A549 (cell line): ENCODE measurements at regions not wholly inside any gene's neighbourhood (a gene's known extent, or its start where the extent isn't known, plus 50 kb on each side); places are given as distances from the start of the nearest gene placed in this dataset.

Source experiments
- ATAC-seq, 2 experiments: fragments of 200-7000 bp in 1 of 2; fragments of >200 bp in 1 of 2; cut with Nextera tagmentation in 1 of 2; cut with Tn5 transposase in 1 of 2; 3 replicates each; pipeline versions ENCODE4 v1.8.0 to v1.9.1; 2018 to 2020; ENCODE audit warnings: mild to moderate bottlenecking in 1 of 2, moderate library complexity in 1 of 2
- CTCF ChIA-PET: fragments of 300-600 bp; sonication (Branson Sonifier 250); formaldehyde crosslinking; extraction: SDS; loops from one replicate; lab custom pipeline; 2021; ENCODE audit warnings: antibody characterized with exemption, inconsistent platforms; lab: Yijun Ruan, JAX
- POLR2A ChIA-PET: fragments of 350-600 bp; formaldehyde crosslinking; extraction: SDS; loops from one replicate; lab custom pipeline; 2021; ENCODE audit warnings: antibody characterized with exemption, inconsistent platforms; lab: Yijun Ruan, JAX
- DNase-seq, 2 experiments: peaks; one replicate each; pipeline versions ENCODE4 v3.0.0 to v3.0.0-alpha.2; 2011 to 2016; ENCODE audit warnings: low read depth in 1 of 2, low spot score in 1 of 2
- FAIRE-seq: peaks from 2 replicates; lab custom pipeline; 2011; peaks lifted over from hg19 to GRCh38; lab: Jason Lieb, UNC
- H3K27ac ChIP-seq, 2 experiments: fragments of >200 bp; sonication (Bioruptor Twin); formaldehyde crosslinking; 3 replicates each; pipeline ENCODE4 v1.5.1; 2016 to 2017
- H3K4me1 ChIP-seq: fragments of >200 bp; sonication (Bioruptor Twin); formaldehyde crosslinking; 3 replicates; pipeline ENCODE4 v1.6.1; 2016
- H3K4me2 ChIP-seq: fragments of >200 bp; sonication (Bioruptor Twin); formaldehyde crosslinking; 3 replicates; pipeline ENCODE4 v1.6.1; 2016
- H3K4me3 ChIP-seq: fragments of >200 bp; sonication (Bioruptor Twin); formaldehyde crosslinking; 3 replicates; pipeline ENCODE4 v1.5.1; 2016
- H3K9me3 ChIP-seq: fragments of >200 bp; sonication (Bioruptor Twin); formaldehyde crosslinking; 3 replicates; pipeline ENCODE4 v1.6.1; 2016
- CEBPB ChIP-seq, 2 experiments: fragments of >200 bp in 1 of 2; sonication (Bioruptor Twin) in 1 of 2; formaldehyde crosslinking in 1 of 2; IDR thresholded peaks; 2 replicates each; pipeline ENCODE4 v1.6.1; 2012 to 2016
- CHD4 ChIP-seq: fragments of 200-600 bp; sonication (generic); IDR thresholded peaks from 2 replicates; pipeline ENCODE4 v1.6.1; 2016; ENCODE audit warnings: antibody characterized with exemption, mild to moderate bottlenecking, borderline replicate concordance
- EHF ChIP-seq: fragments of 250-450 bp; sonication (Bioruptor Pico); IDR thresholded peaks from 2 replicates; pipeline ENCODE4 v1.5.0; 2020; ENCODE audit warnings: mild to moderate bottlenecking
- ESRRA ChIP-seq: fragments of 150-350 bp; IDR thresholded peaks from 2 replicates; pipeline ENCODE4 v1.6.1; 2014; ENCODE audit warnings: mild to moderate bottlenecking, low read length, borderline replicate concordance
- FOSB ChIP-seq: fragments of 250-450 bp; sonication (Bioruptor Pico); IDR thresholded peaks from 2 replicates; pipeline ENCODE4 v1.5.0; 2020; ENCODE audit warnings: mild to moderate bottlenecking, moderate library complexity
- FOXS1 ChIP-seq: fragments of 250-450 bp; sonication (Bioruptor Pico); IDR thresholded peaks from 2 replicates; pipeline ENCODE4 v1.5.0; 2020; ENCODE audit warnings: mild to moderate bottlenecking, moderate library complexity
- HEYL ChIP-seq: fragments of 250-450 bp; sonication (Bioruptor Pico); IDR thresholded peaks from 2 replicates; pipeline ENCODE4 v1.8.0; 2021; ENCODE audit warnings: mild to moderate bottlenecking, moderate library complexity
- HOXB13 ChIP-seq: fragments of 250-450 bp; sonication (Bioruptor Pico); IDR thresholded peaks from 2 replicates; pipeline ENCODE4 v1.5.0; 2020; ENCODE audit warnings: low read depth, mild to moderate bottlenecking, moderate library complexity
- JUNB ChIP-seq: fragments of >200 bp; sonication (Bioruptor Twin); formaldehyde crosslinking; IDR thresholded peaks from 2 replicates; pipeline ENCODE4 v1.6.1; 2016
- MAFK ChIP-seq: fragments of 450-650 bp; IDR thresholded peaks from 2 replicates; pipeline ENCODE4 v1.6.1; 2014; ENCODE audit not compliant: partially characterized antibody
- MAZ ChIP-seq: fragments of 150-350 bp; IDR thresholded peaks from 2 replicates; pipeline ENCODE4 v1.6.1; 2014; ENCODE audit warnings: antibody characterized with exemption, low read depth, low read length, borderline replicate concordance
- MYC ChIP-seq: IDR thresholded peaks from 2 replicates; pipeline ENCODE4 v1.6.1; 2012; ENCODE audit warnings: mild to moderate bottlenecking, inconsistent platforms, low read length, improper control_type of control experiment, borderline replicate concordance
- NPAS2 ChIP-seq: fragments of 250-450 bp; sonication (Bioruptor Pico); IDR thresholded peaks from 2 replicates; pipeline ENCODE4 v1.8.0; 2022; ENCODE audit warnings: mild to moderate bottlenecking, moderate library complexity, borderline replicate concordance
- POLR2A ChIP-seq: IDR thresholded peaks from 2 replicates; pipeline ENCODE4 v1.6.1; 2012; ENCODE audit warnings: mild to moderate bottlenecking, low read length
- RAD21 ChIP-seq, 2 experiments: fragments of >200 bp in 1 of 2; sonication (Bioruptor Twin) in 1 of 2; formaldehyde crosslinking in 1 of 2; IDR thresholded peaks in 1 of 2; conservative IDR thresholded peaks in 1 of 2; 2 replicates in 1 of 2; 3 replicates in 1 of 2; pipeline ENCODE4 v1.6.1; 2012 to 2018; ENCODE audit warnings: inconsistent platforms in 1 of 2
- RARB ChIP-seq: fragments of 250-450 bp; sonication (Bioruptor Pico); IDR thresholded peaks from 2 replicates; pipeline ENCODE4 v1.8.0; 2021; ENCODE audit warnings: mild to moderate bottlenecking, moderate library complexity
- RNF2 ChIP-seq: fragments of 200-600 bp; sonication (generic); IDR thresholded peaks from 2 replicates; pipeline ENCODE4 v1.6.1; 2016; ENCODE audit warnings: low read depth, mild to moderate bottlenecking, antibody characterized with exemption, moderate library complexity, borderline replicate concordance
- ZNF302 ChIP-seq: fragments of 250-450 bp; sonication (Bioruptor Pico); IDR thresholded peaks from 2 replicates; pipeline ENCODE4 v1.9.0; 2021; ENCODE audit warnings: inconsistent platforms, mild to moderate bottlenecking, moderate library complexity
- ZSCAN20 ChIP-seq: fragments of 250-450 bp; sonication (Bioruptor Pico); IDR thresholded peaks from 2 replicates; pipeline ENCODE4 v1.8.0; 2022; ENCODE audit warnings: mild to moderate bottlenecking, moderate library complexity
- WGBS: methylation state at CpG from one replicate; pipeline ENCODE4 v1.1.6; 2017; ENCODE audit errors: missing lambda C conversion rate; 5-methylcytosine and 5-hydroxymethylcytosine counted together
- TF ChIP-seq, protein P1 (sequence below): fragments of 200-600 bp; sonication (generic); IDR thresholded peaks from 2 replicates; pipeline ENCODE4 v1.6.1; 2016; ENCODE audit warnings: antibody characterized with exemption, mild to moderate bottlenecking, moderate library complexity
- TF ChIP-seq, protein P2 (sequence below): IDR thresholded peaks from 2 replicates; pipeline ENCODE4 v1.6.1; 2012

DNA sequence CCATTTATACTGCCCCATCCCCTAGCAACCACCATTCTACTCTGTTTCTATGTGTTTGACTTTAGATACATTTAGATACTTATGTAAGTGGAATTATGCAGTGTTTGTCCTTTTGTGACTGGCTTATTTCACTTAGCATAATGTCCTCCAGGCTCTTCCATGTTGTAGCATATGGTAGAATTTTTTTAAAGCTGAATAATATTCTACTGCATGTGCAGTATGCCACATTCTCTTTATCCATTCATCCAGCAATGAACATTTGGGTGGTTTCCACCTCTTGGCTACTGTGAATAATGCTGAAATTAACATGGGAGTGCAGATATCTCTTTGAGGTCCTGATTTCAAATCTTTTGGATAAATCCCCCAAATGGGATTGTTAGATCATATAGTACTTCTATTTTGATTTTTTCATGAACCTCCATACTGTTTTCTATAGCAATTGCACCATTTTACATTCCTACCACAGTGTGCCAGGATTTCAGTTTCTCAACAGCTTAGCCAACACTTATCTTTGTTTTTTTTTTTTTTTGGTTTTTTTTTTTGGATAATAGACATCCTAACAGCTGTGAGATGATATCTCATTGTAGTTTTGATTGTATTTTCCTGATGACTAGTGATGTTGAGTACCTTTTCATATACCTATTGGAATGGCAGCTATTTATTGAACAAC is 105.9 kb upstream of the LNX1 start:
- CTCF ChIA-PET, result interaction anchor here (0.6 kb wide), 1 partner anchor 85 kb away, joined by 3 read pairs; no protein-coding TSS in a partner anchor
- Histone ChIP-seq H3K4me3 (no peak overlapping the region), H3K4me1 (peaks cover 5% of the 10 kb centered on the region; the same call in 1 of the 3 replicates), H3K9me3 (no peaks in the 10 kb centered on the region), H3K27ac (no peak overlapping the region), H3K4me2 (no peak overlapping the region)
- no peak for ATAC-seq
- POLR2A ChIA-PET, result no interaction called here
- no peak for FAIRE-seq
- no peak for DNase-seq
- TF ChIP-seq CEBPB (IDR thresholded peaks at IDR 0.05) (no peak), HOXB13 (CRISPR knock-in tag) (no peak), ZSCAN20 (CRISPR knock-in tag) (no peak), JUNB (no peak), FOXS1 (CRISPR knock-in tag) (no peak), ZNF302 (CRISPR knock-in tag) (no peak), MAZ (no peak), NPAS2 (CRISPR knock-in tag) (no peak), RNF2 (no peak), FOSB (CRISPR knock-in tag) (no peak), EHF (CRISPR knock-in tag) (no peak)

DNA sequence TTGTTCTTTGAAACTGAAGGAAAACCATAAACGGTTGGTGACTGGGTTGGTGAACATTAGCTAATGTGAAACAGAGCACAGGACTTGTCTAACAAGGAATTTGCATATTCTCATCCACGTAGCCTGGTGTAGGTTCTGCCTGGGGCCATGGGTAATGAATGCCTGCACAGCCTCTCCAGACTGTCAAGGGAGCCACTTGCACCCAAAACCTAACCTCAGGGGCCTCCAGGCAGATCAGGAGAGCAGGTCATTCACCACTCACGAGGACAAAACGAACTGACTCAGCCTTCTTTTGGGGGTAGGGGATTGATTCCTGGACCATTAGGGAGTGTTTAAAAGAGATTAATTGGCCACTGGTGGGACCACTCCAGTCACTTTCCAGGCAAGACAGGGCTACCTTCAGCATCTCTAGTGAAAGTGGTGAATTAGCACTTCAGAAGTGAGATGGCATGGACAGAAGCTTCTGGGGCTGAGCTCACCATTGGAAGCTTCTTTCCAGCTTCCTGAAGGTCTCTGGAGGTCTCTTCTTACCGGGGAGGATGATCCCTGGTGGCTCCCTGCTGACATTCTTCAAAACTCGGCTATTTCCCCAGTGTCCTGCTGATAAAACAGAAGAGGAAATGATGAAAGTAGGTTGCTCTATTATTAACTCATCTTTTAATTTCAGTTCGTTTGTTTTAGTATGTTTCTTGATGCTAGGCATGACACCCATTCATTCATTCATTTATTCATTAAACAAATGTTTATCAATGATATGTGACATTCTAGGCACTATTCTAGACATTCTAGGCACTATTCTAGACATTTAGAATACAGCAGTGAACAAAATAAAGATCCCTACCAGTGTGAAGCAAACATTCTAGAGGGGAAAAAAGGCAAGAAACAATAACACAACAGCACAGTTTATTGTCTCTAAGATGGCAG is 104.5 kb upstream of the LNX1 start:
- Histone ChIP-seq H3K4me1 (no peaks in the 10 kb centered on the region), H3K4me3 (no peak overlapping the region), H3K27ac (no peak overlapping the region), H3K9me3 (no peaks in the 10 kb centered on the region), H3K4me2 (no peak overlapping the region)
- no peak for DNase-seq
- ATAC-seq, result no peak
- FAIRE-seq, result no peak
- WGBS, result 39% methylated on average over 7 of the region's 7 CpGs
- TF ChIP-seq HOXB13 (CRISPR knock-in tag) (no peak), MAFK (no peak), CHD4 (no peak), MAZ (no peak), POLR2A (no peak), MYC (no peak), RARB (CRISPR knock-in tag) (no peak), ESRRA (no peak), RAD21 (conservative IDR thresholded peaks at IDR 0.05 in 1 of 2, IDR thresholded peaks at IDR 0.05 in 1 of 2) (no peak)
- TF ChIP-seq, protein P1, sequence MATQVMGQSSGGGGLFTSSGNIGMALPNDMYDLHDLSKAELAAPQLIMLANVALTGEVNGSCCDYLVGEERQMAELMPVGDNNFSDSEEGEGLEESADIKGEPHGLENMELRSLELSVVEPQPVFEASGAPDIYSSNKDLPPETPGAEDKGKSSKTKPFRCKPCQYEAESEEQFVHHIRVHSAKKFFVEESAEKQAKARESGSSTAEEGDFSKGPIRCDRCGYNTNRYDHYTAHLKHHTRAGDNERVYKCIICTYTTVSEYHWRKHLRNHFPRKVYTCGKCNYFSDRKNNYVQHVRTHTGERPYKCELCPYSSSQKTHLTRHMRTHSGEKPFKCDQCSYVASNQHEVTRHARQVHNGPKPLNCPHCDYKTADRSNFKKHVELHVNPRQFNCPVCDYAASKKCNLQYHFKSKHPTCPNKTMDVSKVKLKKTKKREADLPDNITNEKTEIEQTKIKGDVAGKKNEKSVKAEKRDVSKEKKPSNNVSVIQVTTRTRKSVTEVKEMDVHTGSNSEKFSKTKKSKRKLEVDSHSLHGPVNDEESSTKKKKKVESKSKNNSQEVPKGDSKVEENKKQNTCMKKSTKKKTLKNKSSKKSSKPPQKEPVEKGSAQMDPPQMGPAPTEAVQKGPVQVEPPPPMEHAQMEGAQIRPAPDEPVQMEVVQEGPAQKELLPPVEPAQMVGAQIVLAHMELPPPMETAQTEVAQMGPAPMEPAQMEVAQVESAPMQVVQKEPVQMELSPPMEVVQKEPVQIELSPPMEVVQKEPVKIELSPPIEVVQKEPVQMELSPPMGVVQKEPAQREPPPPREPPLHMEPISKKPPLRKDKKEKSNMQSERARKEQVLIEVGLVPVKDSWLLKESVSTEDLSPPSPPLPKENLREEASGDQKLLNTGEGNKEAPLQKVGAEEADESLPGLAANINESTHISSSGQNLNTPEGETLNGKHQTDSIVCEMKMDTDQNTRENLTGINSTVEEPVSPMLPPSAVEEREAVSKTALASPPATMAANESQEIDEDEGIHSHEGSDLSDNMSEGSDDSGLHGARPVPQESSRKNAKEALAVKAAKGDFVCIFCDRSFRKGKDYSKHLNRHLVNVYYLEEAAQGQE, result no peak
- POLR2A ChIA-PET, result no interaction called here
- CTCF ChIA-PET, result no interaction called here

DNA sequence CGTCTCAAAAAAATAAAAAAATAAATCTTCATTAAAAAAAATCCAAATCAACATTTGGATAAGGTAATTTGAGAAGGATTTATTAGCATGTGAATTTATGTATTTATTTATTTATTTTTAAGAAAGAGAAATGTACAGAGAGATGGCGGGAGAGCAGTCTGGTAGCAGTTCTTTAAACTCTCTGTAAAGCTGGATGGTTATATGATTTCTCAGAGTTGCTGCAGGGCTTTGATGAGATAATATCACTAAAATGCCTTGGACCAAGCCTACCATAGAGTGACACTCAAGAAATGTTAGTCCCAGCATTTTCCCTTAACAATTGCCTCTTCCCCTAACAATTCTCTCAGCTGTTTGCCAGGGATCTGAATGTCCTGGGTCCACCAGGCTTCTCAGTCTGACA is 103.4 kb upstream of the LNX1 start:
- POLR2A ChIA-PET, result no interaction called here
- Histone ChIP-seq H3K4me3 (no peak overlapping the region), H3K27ac (no peak overlapping the region), H3K9me3 (no peaks in the 10 kb centered on the region), H3K4me1 (no peaks in the 10 kb centered on the region), H3K4me2 (no peak overlapping the region)
- CTCF ChIA-PET, result no interaction called here
- WGBS, result 93% methylated on average over 2 of the region's 2 CpGs
- TF ChIP-seq HEYL (CRISPR knock-in tag) (no peak), FOXS1 (CRISPR knock-in tag) (no peak)
- TF ChIP-seq, protein P2, sequence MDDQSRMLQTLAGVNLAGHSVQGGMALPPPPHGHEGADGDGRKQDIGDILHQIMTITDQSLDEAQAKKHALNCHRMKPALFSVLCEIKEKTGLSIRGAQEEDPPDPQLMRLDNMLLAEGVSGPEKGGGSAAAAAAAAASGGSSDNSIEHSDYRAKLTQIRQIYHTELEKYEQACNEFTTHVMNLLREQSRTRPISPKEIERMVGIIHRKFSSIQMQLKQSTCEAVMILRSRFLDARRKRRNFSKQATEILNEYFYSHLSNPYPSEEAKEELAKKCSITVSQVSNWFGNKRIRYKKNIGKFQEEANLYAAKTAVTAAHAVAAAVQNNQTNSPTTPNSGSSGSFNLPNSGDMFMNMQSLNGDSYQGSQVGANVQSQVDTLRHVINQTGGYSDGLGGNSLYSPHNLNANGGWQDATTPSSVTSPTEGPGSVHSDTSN, result no peak
- DNase-seq, result no peak
- FAIRE-seq, result no peak
- ATAC-seq, result no peak
